ENCODE measurements at regions not wholly inside any gene's neighbourhood (a gene's known extent, or its start where the extent isn't known, plus 50 kb on each side); places are given as distances from the start of the nearest gene placed in this dataset.

GRCh38 chr3:39664931-39665330 is 144.5 kb upstream of the MYRIP start:
- H4K91ac ChIP-seq (ENCODE audit: insufficient read depth, low read depth, low read length), result no peak overlapping the region
- TF ChIP-seq SMC3 (IDR thresholded peaks at IDR 0.05; ENCODE audit: low read depth, low read length) (no peak), BHLHE40 (IDR thresholded peaks at IDR 0.05; ENCODE audit: low read depth, low read length) (no peak), POLR2A (IDR thresholded peaks at IDR 0.05; ENCODE audit: low read depth, low read length) (no peak), CTCF (conservative IDR thresholded peaks at IDR 0.05; ENCODE audit: low read depth, low read length) (no peak), CHD1 (IDR thresholded peaks at IDR 0.05; ENCODE audit: low read depth, low read length) (no peak), NFE2L2 (IDR thresholded peaks at IDR 0.05; ENCODE audit: low read depth, low read length) (no peak), CEBPB (IDR thresholded peaks at IDR 0.05; ENCODE audit: low read depth, low read length) (no peak), MAFK (IDR thresholded peaks at IDR 0.05; ENCODE audit: low read depth, low read length) (no peak)
- TF ChIP-seq, protein P1, sequence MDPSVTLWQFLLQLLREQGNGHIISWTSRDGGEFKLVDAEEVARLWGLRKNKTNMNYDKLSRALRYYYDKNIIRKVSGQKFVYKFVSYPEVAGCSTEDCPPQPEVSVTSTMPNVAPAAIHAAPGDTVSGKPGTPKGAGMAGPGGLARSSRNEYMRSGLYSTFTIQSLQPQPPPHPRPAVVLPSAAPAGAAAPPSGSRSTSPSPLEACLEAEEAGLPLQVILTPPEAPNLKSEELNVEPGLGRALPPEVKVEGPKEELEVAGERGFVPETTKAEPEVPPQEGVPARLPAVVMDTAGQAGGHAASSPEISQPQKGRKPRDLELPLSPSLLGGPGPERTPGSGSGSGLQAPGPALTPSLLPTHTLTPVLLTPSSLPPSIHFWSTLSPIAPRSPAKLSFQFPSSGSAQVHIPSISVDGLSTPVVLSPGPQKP (IDR thresholded peaks at IDR 0.05; ENCODE audit: borderline replicate concordance, low read depth, low read length), result no peak
- H3K9ac ChIP-seq (ENCODE audit: low read depth, low read length), result no peak overlapping the region
- no peak overlapping the region for H2AFZ ChIP-seq (replicated peaks; ENCODE audit: low read length, poor library complexity)
- no peaks in the 10 kb centered on the region for H4K20me1 ChIP-seq (ENCODE audit: insufficient read depth, low read length)
- no peak overlapping the region for H2AK5ac ChIP-seq (ENCODE audit: low read depth, low read length)
- intact Hi-C loops (cut with micrococcal nuclease) (no loop called here), dilution Hi-C loops (cut with HindIII; ENCODE audit: low sequenced_read_pairs, unreplicated experiment) (no loop called here), in situ Hi-C loops (cut with MboI; ENCODE audit: low sequenced_read_pairs) (no loop called here)
- no CpG with 5 or more reads among the region's 4 CpGs for WGBS, 2 experiments (ENCODE audit: extremely low coverage in 2 of 2, insufficient read length in 1 of 2)
- H2BK20ac ChIP-seq (ENCODE audit: low read depth, low read length), result no peak overlapping the region
- H2BK120ac ChIP-seq (ENCODE audit: low read depth, low read length), result no peak overlapping the region
- H3K27me3 ChIP-seq (ENCODE audit: control insufficient read depth, insufficient read depth, low read length), result no peaks in the 10 kb centered on the region
- H3K4me2 ChIP-seq (ENCODE audit: low read depth, low read length), result no peak overlapping the region
- no peaks in the 10 kb centered on the region for H3K9me1 ChIP-seq (ENCODE audit: insufficient read depth, low read length)
- CTCF ChIA-PET, result no interaction called here
- no peaks in the 10 kb centered on the region for H3K79me1 ChIP-seq (ENCODE audit: low read depth in 1 of 2, low read length in 2 of 2)
- H3K36me3 ChIP-seq (ENCODE audit: control insufficient read depth, insufficient read depth, low read length), result no peaks in the 10 kb centered on the region
- H3K4ac ChIP-seq (ENCODE audit: low read depth, low read length), result no peak overlapping the region
- H3K14ac ChIP-seq (replicated peaks; ENCODE audit: low read depth, low read length), result no peak overlapping the region
- H2BK15ac ChIP-seq (ENCODE audit: low read depth, low read length), result no peak overlapping the region
- H3K4me3 ChIP-seq (ENCODE audit: insufficient read depth, low read depth, low read length), result no peak overlapping the region
- POLR2A ChIA-PET (ENCODE audit: unreplicated experiment), result no interaction called here
- H4K5ac ChIP-seq (ENCODE audit: low read depth, low read length), result no peak overlapping the region
- no peak overlapping the region for H3K56ac ChIP-seq (ENCODE audit: extremely low read depth, insufficient read depth, low read length)
- no peak for DNase-seq
- no peak overlapping the region for H3K27ac ChIP-seq (ENCODE audit: insufficient read depth, low read length)
- H2BK5ac ChIP-seq (ENCODE audit: low read depth, low read length, poor library complexity, severe bottlenecking), result no peak overlapping the region
- no peak overlapping the region for H2AK9ac ChIP-seq (replicated peaks; ENCODE audit: low read depth, low read length, poor library complexity)
- BruUV-seq (replicated peaks), result no TSS peak
- no peak overlapping the region for H3K18ac ChIP-seq (ENCODE audit: low read depth, low read length)
- no peak for ATAC-seq (ENCODE audit: low read depth)
- no peak overlapping the region for H3K23ac ChIP-seq (ENCODE audit: low read depth, low read length)
- no peaks in the 10 kb centered on the region for H3K4me1 ChIP-seq (ENCODE audit: control insufficient read depth, insufficient read depth, low read length)
- no peaks in the 10 kb centered on the region for H3K9me3 ChIP-seq (ENCODE audit: control insufficient read depth, insufficient read depth, low read length)
- H4K8ac ChIP-seq (ENCODE audit: low read depth in 2 of 2, low read length in 2 of 2), result no peak overlapping the region

Data from IMR-90 (cell line).